SW480 (cell line): ENCODE measurements at regions not wholly inside any gene's neighbourhood (a gene's known extent, or its start where the extent isn't known, plus 50 kb on each side); places are given as distances from the start of the nearest gene placed in this dataset.

Source experiments
- DNase-seq: peaks from one replicate; pipeline ENCODE4 v3.0.0-alpha.2; 2016; ENCODE audit warnings: low spot score

DNA sequence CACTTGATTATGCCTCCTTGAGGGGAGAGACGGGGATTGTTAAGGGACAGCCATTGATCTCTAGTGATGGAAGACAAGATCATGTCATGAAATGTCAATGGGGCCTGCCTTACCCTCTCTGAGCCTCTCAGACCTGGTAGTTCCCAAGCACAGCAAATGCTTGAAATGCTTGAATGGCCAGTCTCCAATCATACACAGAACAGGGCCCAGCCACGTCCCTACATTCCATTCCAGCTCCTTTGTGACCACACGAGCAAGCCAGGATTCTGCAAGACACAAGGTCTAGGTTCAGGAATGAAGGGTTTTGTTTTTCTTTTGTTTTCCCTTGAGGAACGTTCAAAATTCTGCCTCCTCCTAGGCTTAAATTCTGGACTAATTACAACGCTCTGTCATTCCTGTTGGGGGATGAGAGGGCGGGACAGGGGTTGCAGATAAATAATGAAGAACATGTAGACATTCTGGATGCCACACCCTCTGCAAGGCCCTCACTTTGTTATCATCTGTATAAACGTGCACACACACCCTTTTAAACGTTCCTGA lies 98.1 kb upstream of the YPEL5 start:
- DNase-seq, result no peak

DNA sequence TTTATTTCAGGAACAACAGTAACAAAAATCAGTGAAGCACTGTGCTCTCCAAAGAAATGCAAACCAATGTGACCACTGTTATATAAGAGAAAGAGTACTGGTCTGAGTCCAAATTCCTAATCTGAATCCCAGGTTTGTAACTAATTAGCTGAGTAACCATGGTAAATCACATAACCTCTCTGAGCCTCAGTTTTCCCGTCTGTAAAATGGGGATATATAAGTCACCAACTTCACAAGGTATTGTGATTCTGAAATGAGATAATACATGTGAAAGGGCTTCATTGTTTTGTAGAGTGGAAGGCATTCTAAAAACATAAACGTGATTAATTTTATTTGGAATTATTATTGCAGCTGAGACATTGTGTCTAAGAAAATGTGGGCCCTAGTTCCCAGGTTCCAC lies 91.3 kb upstream of the YPEL5 start:
- no peak for DNase-seq

DNA sequence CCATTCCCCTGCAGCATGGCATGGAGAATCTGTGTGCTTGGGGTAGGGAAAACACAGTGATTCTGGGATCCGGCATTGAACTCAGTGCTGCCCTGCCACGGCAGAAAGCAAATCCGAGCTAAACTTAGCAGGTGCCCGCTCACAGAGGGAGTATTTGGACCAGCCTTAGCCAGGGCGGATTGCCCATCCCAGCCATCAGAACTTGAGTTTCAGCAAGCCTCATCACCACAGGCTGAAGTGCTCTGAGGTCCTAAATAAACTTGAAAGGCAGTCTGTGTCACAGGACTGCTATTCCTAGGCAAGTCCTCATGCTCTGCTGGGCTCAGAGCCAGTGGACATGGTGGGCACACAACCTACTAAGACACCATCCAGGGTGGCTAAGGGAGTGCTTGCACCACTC lies 86.2 kb upstream of the YPEL5 start:
- no peak for DNase-seq

DNA sequence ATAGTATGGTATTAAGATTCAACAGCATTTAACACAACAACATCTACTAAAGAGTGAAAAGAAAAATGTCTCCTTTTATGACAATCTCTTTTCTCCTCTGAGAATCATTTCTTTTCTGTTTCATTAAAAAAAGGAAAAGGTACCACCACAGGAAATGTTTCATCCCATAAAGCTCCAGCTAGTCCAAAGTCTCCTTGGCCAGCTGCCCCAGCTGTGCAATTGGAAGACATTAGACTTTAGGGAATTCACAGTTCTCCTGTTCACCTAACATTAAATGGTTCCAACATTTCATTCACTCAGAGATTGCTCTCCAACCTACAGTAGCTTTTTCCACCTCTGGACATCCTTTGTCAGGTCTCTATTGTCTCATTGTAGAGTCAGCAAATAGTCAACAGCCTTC lies 78.7 kb upstream of the YPEL5 start:
- no peak for DNase-seq

DNA sequence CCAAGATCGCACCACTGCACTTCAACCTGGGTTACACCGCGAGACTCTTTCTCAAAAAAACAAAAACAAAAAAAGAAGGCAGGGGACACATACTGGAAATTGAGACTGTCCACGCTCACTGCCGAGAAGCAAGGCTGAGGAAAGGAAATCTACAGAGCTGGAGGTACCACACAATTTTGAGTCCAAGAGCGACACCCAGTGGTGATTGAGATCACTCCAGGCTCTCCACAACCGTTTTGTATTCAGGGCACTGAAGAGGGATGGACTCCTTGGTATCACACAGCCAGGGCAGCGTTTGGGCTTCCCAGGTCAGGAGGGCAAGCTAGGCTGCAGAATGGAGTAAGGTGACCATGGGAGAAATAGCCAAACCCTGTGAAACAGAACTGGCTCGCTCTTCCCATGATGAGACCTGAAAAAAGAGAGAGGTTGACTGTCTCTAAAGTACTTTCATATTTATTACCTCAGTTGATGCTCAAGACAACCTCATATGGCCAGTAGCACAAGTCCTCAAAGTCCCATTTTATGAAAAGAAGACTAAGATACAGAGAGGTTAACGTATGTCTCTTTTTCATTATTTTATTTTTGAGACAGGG lies 74.5 kb upstream of the YPEL5 start:
- DNase-seq, result peak; percentile 78

- DNase-seq, result no peak
These were observed 73.3 kb upstream of the YPEL5 start for GRCh38 chr2:30073523-30073922.

- DNase-seq, result no peak
These were observed 72.8 kb upstream of the YPEL5 start for GRCh38 chr2:30074023-30074422.

- no peak for DNase-seq
These were observed 68.3 kb upstream of the YPEL5 start for GRCh38 chr2:30078521-30078920.

- DNase-seq, result no peak
These were observed 61.9 kb upstream of the YPEL5 start for GRCh38 chr2:30084915-30085314.

DNA sequence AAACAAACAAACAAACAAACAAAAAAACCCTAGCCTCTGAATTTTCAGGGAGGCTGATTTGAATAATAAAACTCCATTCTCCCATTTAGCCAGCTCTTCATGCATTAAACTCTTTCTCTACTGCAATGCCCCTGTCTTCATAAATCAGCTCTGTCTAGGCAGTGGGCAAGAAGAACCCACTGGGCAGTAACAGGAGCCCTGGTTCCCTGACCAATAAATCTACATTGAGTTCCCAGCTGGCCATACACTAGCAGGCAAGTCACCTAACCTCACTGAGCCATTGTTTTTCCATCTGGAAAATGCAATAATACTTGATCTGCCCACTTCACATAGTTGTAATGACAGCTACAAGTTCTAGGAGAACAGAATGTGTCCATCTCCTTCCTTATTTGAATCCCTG lies 57.6 kb upstream of the YPEL5 start:
- no peak for DNase-seq

DNA sequence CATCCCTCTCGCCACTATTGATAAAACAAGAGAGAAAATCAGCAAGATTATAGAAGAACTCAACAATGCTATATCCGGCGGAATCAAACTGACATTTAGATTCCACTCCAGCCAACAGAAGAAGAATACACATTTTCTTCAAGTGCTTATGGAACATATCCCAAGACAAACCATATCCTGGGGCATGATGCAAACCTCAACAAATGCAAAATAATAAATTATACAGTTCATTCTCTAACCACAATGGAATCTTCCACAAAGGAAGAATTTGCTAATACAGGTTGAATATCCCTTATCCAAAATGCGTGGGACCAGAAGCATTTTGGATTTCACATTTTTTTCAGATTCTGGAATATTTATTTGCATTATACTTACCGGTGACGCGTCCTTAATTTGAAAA lies 51.4 kb upstream of the YPEL5 start:
- no peak for DNase-seq

GRCh38 chr2:30096451-30096850 lies 50.4 kb upstream of the YPEL5 start:
- no peak for DNase-seq
